ENCODE measurements at regions not wholly inside any gene's neighbourhood (a gene's known extent, or its start where the extent isn't known, plus 50 kb on each side); places are given as distances from the start of the nearest gene placed in this dataset.
"Not testable (repeated sequence)": the region's sequence is repeated elsewhere in the genome, so short reads cannot be mapped to it uniquely, and the experiment has no call there.

DNA sequence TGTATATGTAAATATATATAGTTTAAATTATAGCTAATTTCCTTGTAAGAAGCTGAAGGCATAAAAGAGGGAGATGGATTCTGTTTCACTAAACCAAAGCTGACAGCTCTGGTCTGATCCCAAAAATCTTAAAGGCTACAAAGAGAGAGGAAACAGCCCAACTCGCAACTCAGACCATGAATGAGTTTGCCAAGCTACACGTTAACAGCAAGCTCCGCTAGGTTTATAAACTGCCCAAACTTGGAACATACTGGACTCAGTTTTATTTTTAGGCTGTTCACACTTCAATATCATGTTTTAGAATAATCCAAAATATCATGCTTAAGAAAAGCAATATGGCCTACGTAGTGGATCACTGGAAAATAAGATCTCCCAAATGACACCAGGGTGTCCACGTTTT is 318.3 kb upstream of the RPS23 start:
- DNase-seq = no peak

DNA sequence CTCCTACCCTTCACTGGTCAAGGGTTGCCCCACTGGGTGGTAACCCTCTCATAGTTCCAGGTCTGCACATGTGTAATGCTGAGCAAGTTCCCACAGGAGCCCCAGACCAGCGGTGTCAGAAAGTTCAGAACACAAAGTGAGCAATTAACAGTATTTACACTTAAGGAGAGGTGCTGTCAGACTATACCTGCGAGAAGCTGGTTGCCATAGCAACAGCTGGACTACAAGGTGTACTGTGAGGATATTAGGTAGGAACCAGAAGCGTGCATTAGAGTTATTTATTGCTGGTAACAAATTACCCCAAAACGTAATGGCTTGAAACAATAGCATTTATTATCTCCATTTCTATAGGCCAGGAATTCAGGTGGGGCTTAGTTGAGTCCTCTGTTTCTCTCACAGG is 317.0 kb upstream of the RPS23 start:
- no peak for DNase-seq

DNA sequence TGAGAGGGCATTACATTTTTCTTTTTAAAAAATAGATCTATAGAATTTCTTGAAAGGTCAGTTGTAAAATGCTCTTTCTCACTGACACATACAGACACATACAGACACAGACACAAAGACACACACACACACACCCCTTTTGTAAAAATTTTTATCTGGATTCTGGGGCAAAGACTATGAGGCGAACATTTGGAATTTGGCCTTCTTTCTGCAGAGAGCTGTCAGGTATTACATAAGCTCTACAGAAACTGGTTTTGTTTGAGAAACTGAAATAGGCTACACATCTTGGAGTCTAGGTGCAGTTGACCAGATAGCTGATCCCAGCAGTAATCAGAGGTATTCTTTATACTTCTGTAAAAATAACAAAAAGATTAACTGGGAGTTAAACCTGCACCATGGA is 315.9 kb upstream of the RPS23 start:
- DNase-seq = no peak

DNA sequence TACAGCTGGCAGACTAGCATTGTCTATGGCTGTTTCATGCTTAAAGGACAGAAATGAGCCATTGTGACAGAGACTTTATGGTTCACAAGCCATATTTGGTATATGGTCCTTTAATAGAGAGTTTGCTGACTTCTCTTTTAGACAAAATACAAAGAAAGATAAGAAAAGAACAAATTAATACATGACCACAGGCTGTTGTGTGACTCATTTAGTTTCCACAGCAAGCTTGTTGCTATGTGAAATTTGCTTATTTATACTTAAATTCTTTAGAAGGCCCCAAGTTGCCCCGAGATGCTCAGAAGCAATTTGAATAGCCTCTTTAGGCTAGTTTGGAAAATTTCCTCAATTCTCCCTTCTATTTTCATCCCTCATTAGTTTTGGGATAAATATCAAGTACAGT is 315.3 kb upstream of the RPS23 start:
- no peak for DNase-seq

DNA sequence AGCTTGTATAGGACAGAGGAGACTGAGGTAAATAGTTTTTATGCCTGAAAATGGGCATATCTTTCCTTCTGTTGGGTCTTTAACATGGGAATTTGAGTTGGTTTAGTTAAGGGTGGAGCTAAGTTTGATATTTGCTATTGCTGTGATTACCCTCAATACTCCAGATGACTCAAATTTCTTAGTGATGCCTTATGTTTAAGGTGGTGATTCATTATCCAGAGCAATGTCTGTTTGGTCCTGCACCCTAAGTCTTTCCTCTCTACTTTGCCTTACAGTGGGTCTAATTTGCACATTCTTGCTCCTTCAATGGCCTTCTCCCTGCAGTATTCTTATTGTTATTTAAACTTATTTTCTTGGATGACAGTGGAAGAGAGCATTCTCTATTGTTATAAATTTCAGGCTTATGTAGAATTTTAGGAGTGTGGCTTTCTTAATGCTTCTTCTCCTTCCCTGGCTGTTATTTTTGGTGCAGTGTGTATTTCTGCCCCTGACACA is 312.9 kb upstream of the RPS23 start:
- no peak for DNase-seq

- DNase-seq = no peak
Measured at GRCh38 chr5:82590112-82590511, 312.0 kb upstream of the RPS23 start.

GRCh38 chr5:82586661-82587310 is 308.6 kb upstream of the RPS23 start:
- no peak for DNase-seq

DNA sequence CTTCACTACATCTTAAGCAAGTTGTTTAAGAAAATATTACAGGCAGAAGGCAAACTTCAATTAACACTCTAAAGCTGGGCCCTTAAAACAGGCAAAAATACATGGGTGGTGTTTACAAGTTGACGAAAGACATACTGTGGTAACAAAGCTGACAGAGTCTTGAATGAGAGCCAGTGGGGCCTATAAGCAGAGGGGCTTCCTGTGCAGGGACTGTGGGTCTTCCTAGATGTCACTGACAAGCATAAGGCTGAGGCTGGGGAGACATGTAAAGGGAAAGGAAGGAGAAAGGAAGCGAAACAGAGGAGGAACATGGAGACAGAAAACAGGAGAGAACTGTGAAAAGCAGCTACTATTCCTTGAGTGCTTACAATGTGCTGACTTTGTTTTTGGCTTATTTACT is 308.0 kb upstream of the RPS23 start:
- no peak for DNase-seq

DNA sequence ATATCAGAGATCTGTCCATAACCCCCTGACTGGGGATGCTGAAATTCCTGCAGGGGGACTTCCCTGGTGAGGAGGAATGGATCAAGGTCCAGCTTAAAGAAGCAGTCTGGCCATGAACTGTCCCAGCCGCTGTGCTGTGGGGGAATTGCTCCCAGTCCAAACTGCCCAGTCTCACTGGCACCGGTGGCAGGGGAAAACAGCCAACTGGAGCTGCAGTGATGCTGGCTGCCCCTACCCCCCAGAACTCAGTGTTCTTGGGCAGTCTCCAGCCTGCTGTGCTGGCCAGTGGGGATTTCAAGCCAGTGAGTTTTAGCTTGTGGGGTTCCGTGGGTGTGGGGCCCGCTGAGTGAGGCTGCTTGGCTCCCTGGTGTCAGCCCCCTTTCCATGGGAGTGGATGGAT is 306.5 kb upstream of the RPS23 start:
- no peak for DNase-seq

GRCh38 chr5:82583331-82583730 is 305.2 kb upstream of the RPS23 start:
- not testable (repeated sequence) for DNase-seq

- DNase-seq = no peak
Measured at GRCh38 chr5:82564963-82565362, 286.8 kb upstream of the RPS23 start.

DNA sequence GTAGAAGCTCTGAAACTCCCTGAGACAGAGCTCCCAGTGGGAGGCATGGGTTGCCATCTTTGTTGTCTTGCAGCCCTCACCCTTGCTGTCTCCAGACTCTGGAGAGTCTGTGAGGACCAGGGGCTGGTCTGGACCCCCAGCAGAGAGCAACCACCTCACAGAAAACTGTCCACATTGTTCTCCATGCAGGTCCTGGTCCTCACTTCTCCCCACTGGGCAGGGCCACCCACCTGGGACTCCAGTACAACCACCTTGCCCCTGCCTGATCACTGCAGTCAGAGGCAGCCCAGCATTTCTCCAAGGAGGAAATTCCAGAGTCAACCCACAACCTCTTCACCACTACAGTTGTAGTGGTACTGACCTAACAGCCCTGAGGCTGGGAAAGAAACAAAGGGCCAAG is 285.6 kb upstream of the RPS23 start:
- DNase-seq = no peak

- DNase-seq = no peak
Measured at GRCh38 chr5:82562696-82563240, 284.6 kb upstream of the RPS23 start.

DNA sequence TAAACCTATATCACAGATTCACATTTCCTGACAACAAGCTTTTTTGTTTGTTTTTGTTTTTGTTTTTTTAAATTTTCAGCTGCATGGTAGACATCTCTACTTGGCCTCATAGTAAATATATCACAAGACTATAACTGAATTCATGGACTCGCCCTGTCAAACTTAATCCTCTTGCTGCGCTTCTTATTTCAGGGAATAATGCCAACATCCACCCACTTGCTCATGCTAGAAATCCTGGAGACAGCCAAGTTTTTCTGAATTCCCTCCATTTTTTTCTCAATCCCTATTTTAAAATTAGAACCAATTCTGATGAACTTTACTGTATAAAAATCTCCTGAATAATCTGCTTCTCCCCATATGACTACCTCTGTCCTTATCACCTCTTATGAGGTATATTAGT is 283.6 kb upstream of the RPS23 start:
- no peak for DNase-seq

DNA sequence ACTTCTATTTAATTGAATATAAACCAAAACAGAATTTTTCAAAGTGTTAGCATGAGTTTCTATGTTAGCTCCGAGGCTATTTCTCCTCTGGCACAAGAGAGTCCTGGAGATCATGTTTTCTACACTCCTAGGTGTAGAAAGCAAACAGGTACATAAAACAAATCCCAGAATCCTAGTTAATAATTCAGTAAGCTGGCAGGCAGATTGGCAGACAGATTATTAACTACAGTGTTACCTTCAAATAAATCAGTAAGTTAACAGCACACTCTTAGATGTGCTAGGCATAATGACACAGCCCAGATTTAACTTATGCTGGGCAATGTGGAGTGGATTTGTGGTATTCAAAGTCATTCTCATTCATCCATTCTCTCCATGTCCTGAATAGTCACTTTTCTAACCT is 282.8 kb upstream of the RPS23 start:
- DNase-seq = no peak

DNA sequence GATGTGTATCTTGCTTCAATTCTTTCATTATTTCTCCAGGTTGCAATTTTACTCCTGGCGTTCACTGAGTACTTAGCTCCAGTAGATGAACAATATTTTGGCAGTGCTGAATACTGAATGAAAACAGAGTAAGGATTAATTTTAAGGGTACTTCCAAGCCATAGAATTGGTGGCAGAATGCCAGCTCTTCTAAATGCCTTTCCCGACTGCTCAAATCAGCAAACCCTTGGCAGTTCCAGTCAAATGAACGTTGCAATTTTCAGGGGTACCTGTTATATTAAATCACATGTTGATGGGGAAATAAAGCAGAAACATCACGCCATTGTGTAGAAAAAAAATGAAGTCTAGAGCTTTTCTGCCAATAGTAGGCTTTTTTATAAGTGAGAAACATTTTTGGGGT is 282.4 kb upstream of the RPS23 start:
- no peak for DNase-seq

DNA sequence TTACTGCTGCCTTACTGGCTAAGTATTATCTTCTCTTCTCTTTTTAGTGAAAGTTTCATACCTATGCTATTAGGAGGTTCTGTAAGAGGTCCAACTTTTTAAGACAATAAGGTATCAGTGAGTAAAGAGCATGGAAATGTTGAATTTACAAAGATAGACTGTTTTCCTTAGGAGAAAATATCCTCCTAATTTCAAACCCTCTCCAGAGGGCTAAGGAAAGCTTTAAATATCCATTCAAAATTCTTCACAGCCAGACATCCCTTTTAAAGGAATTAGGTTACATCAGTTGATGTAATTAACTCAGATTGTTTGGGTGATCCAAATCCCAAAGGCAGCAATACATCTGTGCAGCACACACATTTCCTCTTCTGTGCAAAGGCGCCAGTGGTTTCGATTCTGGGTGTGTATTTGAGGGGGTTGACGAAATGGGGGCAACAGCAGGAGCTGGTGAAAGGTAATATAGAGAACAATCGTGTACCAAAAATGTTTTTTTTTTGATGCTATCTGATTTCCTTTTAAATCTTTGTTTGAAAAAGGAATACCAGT is 273.8 kb upstream of the RPS23 start:
- no peak for DNase-seq

- DNase-seq = no peak
Measured at GRCh38 chr5:82551192-82551591, 273.0 kb upstream of the RPS23 start.

GRCh38 chr5:82549263-82549662 is 271.1 kb upstream of the RPS23 start:
- DNase-seq = no peak

- no peak for DNase-seq
Measured at GRCh38 chr5:82544004-82544403, 265.9 kb upstream of the RPS23 start.

- DNase-seq = no peak
Measured at GRCh38 chr5:82540301-82540700, 262.1 kb upstream of the RPS23 start.

DNA sequence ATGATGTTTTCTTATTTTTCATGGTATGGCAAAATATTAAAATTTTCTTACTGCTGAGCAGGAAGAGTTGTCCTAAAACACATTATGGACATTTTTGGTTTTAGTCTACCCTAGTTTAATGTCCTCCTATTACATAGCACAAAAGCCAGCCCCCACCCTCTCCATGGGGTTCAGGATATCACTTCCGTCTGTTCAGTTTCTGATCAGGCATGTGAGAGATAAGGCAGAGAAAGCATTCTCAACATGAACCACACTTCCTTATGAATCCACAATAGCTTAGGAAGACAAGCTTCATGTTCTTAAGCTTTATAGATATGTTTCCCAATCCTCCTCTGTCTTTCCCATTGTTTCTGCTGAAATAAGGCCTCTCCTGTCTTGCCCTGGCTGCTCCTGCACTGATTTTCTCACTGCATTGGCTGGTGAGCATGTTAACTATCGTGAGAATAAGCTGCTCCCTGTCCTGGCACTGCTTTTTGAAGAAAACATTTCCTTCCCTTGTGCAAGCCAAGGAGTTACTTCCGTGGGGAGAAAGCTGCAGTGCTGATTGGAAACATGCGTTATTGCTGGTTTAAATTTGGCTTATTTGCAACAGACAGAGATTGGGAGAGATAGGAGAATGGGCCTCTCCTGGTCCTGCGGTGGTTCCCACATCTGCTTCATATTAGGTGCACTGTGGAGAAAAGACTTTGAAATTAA is 260.3 kb upstream of the RPS23 start:
- DNase-seq = no peak

- DNase-seq = no peak
Measured at GRCh38 chr5:82537687-82538306, 259.6 kb upstream of the RPS23 start.

GRCh38 chr5:82534986-82535385 is 256.8 kb upstream of the RPS23 start:
- no peak for DNase-seq

Data from NCI-H1048 (cell line).